Ascending aorta (tissue), 2 donors: ENCODE measurements at regions not wholly inside any gene's neighbourhood (a gene's known extent, or its start where the extent isn't known, plus 50 kb on each side); places are given as distances from the start of the nearest gene placed in this dataset.

Experiments used
- DNase-seq, 2 donors: peaks; one replicate each; pipeline ENCODE4 v3.0.0-alpha.2; 2019; ENCODE audit warnings: low spot score in 2 of 2
- H3K27ac ChIP-seq, 2 donors: fragments of 200-600 bp; sonication (generic); one replicate each; pipeline ENCODE4 v1.5.1; 2016 to 2017; ENCODE audit warnings: mild to moderate bottlenecking in 1 of 2
- H3K27me3 ChIP-seq: fragments of 200-600 bp; sonication (generic); one replicate; pipeline ENCODE4 v1.5.1; 2017
- H3K36me3 ChIP-seq, 2 donors: fragments of 200-600 bp; sonication (generic); one replicate each; pipeline ENCODE4 v1.5.1; 2016
- H3K4me1 ChIP-seq, 2 donors: fragments of 200-600 bp; sonication (generic); one replicate each; pipeline ENCODE4 v1.5.1; 2016 to 2017; ENCODE audit warnings: mild to moderate bottlenecking in 1 of 2
- H3K4me3 ChIP-seq, 2 donors: fragments of 200-600 bp; sonication (generic); one replicate each; pipeline ENCODE4 v1.5.1; 2016 to 2017; ENCODE audit warnings: mild to moderate bottlenecking in 1 of 2
- H3K9me3 ChIP-seq, 2 donors: fragments of 200-600 bp; sonication (generic); one replicate each; pipeline ENCODE4 v1.5.1; 2016
- intact Hi-C: fragments of 100-400 bp; cut with DNase I; formaldehyde crosslinking; loops from one replicate; pipeline ENCODE4 v1.15.1; 2023
- TF ChIP-seq, protein P1 (sequence below), 3 experiments: fragments of 200-600 bp in 2 of 3; fragments of 450-650 bp in 1 of 3; sonication (generic) in 2 of 3; IDR thresholded peaks; one replicate each; pipeline ENCODE4 v1.5.1; 2016 to 2019; ENCODE audit warnings: antibody characterized with exemption in 3 of 3, mild to moderate bottlenecking in 1 of 3, moderate library complexity in 1 of 3

DNA sequence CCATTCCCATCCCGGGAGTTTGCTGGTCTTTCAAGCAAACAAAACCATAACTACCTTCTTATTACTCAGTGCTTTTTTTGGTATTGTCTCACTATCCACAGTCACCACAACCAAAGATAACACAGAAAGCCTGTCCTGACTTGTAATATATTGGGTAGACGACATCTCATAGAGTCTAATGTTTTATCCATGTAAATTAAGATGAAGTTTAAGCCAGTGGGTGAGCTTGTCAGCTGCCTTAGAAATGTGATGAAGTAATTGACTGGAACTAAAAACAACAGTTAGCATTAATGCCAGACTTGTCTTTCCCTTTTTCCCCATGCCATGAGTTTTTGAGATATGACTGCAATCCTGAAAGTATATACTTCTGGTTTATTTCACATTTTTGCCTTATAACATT lies 282.7 kb upstream of the PRDM1 start:
- Histone ChIP-seq H3K4me1 (peaks cover 0 to 3% of the 10 kb centered on the region in 2 donors), H3K27me3 (no peaks in the 10 kb centered on the region), H3K36me3 (no peaks in the 10 kb centered on the region), H3K9me3 (no peaks in the 10 kb centered on the region), H3K27ac (no peak overlapping the region), H3K4me3 (no peak overlapping the region)
- TF ChIP-seq, protein P1, sequence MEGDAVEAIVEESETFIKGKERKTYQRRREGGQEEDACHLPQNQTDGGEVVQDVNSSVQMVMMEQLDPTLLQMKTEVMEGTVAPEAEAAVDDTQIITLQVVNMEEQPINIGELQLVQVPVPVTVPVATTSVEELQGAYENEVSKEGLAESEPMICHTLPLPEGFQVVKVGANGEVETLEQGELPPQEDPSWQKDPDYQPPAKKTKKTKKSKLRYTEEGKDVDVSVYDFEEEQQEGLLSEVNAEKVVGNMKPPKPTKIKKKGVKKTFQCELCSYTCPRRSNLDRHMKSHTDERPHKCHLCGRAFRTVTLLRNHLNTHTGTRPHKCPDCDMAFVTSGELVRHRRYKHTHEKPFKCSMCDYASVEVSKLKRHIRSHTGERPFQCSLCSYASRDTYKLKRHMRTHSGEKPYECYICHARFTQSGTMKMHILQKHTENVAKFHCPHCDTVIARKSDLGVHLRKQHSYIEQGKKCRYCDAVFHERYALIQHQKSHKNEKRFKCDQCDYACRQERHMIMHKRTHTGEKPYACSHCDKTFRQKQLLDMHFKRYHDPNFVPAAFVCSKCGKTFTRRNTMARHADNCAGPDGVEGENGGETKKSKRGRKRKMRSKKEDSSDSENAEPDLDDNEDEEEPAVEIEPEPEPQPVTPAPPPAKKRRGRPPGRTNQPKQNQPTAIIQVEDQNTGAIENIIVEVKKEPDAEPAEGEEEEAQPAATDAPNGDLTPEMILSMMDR (IDR thresholded peaks at IDR 0.05) = no peak
- no peak for DNase-seq
- intact Hi-C loops = no loop called here

GRCh38 chr6:105802703-105803102 lies 283.4 kb upstream of the PRDM1 start:
- Histone ChIP-seq H3K4me3 (no peak overlapping the region), H3K36me3 (no peaks in the 10 kb centered on the region), H3K27ac (no peak overlapping the region), H3K9me3 (no peaks in the 10 kb centered on the region), H3K27me3 (no peaks in the 10 kb centered on the region), H3K4me1 (peaks cover 0 to 6% of the 10 kb centered on the region in 2 donors)
- TF ChIP-seq, protein P1 (IDR thresholded peaks at IDR 0.05) = no peak
- intact Hi-C loops = no loop called here
- no peak for DNase-seq

- TF ChIP-seq, protein P1 (IDR thresholded peaks at IDR 0.05) = no peak
- H3K36me3 ChIP-seq = no peaks in the 10 kb centered on the region
- H3K9me3 ChIP-seq = no peaks in the 10 kb centered on the region
- H3K4me3 ChIP-seq = no peak overlapping the region
- H3K27ac ChIP-seq = no peak overlapping the region
- no peaks in the 10 kb centered on the region for H3K27me3 ChIP-seq
- peaks cover 0 to 6% of the 10 kb centered on the region in 2 donors for H3K4me1 ChIP-seq
- intact Hi-C loops = no loop called here
- DNase-seq = no peak
Observed at GRCh38 chr6:105800871-105801270, 285.3 kb upstream of the PRDM1 start.

- no peak for DNase-seq
- Histone ChIP-seq H3K9me3 (no peaks in the 10 kb centered on the region), H3K4me3 (no peak overlapping the region), H3K27ac (no peak overlapping the region), H3K27me3 (no peaks in the 10 kb centered on the region), H3K36me3 (no peaks in the 10 kb centered on the region), H3K4me1 (peaks cover 0 to 6% of the 10 kb centered on the region in 2 donors)
- intact Hi-C loops = no loop called here
- TF ChIP-seq, protein P1 (IDR thresholded peaks at IDR 0.05) = no peak
Observed at GRCh38 chr6:105800398-105800797, 285.7 kb upstream of the PRDM1 start.

DNA sequence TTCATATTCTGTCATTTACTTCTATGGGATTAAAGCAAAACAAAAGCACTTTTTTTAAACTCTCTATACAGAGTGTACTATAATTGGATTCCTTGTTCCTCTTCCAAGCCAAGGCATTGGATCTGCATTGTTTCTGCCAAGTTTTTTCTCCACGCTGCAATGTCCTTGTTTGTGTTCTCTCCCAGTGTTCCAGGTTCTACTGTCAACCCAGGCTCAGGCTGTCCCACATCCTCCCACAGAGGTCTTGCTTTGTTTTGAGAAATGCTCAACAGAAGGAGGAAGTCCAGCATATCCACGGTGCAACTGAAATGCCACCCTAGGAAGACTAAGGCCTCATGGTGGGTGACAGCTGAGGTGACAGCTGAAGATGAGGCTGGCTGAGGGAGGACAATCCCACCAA lies 287.1 kb upstream of the PRDM1 start:
- no peak overlapping the region for H3K27ac ChIP-seq
- intact Hi-C loops = no loop called here
- peaks cover 0 to 6% of the 10 kb centered on the region in 2 donors for H3K4me1 ChIP-seq
- no peaks in the 10 kb centered on the region for H3K36me3 ChIP-seq
- DNase-seq = no peak
- no peaks in the 10 kb centered on the region for H3K9me3 ChIP-seq
- H3K4me3 ChIP-seq = no peak overlapping the region
- TF ChIP-seq, protein P1 (IDR thresholded peaks at IDR 0.05) = no peak
- H3K27me3 ChIP-seq = no peaks in the 10 kb centered on the region

- Histone ChIP-seq H3K27ac (no peak overlapping the region), H3K4me1 (peaks cover 0 to 6% of the 10 kb centered on the region in 2 donors), H3K36me3 (no peaks in the 10 kb centered on the region), H3K27me3 (no peaks in the 10 kb centered on the region), H3K9me3 (no peaks in the 10 kb centered on the region), H3K4me3 (no peak overlapping the region)
- DNase-seq = peak in 1 of 2 donors; percentile 63
- intact Hi-C loops = no loop called here
- TF ChIP-seq, protein P1 (IDR thresholded peaks at IDR 0.05) = no peak
Observed at GRCh38 chr6:105797983-105798453, 288.1 kb upstream of the PRDM1 start.
